K562 (cell line): ENCODE measurements at regions not wholly inside any gene's neighbourhood (a gene's known extent, or its start where the extent isn't known, plus 50 kb on each side); places are given as distances from the start of the nearest gene placed in this dataset.
"Not testable (repeated sequence)": the region's sequence is repeated elsewhere in the genome, so short reads cannot be mapped to it uniquely, and the experiment has no call there.

Experiments
- ATAC-seq: fragments of 200-7000 bp; cut with Tn5 transposase; 3 replicates; pipeline ENCODE4 v1.9.1; 2020; ENCODE audit warnings: moderate library complexity
- BruUV-seq: library from RNA; stranded (reverse); fragments of 400-500 nt; replicated peaks from 2 replicates; lab custom pipeline; 2021; lab: Mats Ljungman, UMichigan
- CTCF ChIA-PET: fragments of 300-600 bp; formaldehyde crosslinking; extraction: SDS; loops from one replicate; lab custom pipeline; 2021; ENCODE audit warnings: low intra/inter-chr PET ratio; lab: Yijun Ruan, JAX
- POLR2A ChIA-PET: fragments of 300-600, 350-650 bp; sonication (Branson Sonifier 250); formaldehyde crosslinking; extraction: SDS; loops from one replicate; lab custom pipeline; 2021; ENCODE audit warnings: antibody characterized with exemption, inconsistent platforms; lab: Yijun Ruan, JAX
- DNase-seq, 4 experiments: peaks; one replicate each; pipeline versions ENCODE4 v3.0.0 to v3.0.0-alpha.2; 2011 to 2018; ENCODE audit warnings: low spot score in 3 of 4, mixed read lengths in 3 of 4; ENCODE audit errors: extremely low read depth in 1 of 4
- FAIRE-seq: peaks from 2 replicates; lab custom pipeline; 2011; peaks lifted over from hg19 to GRCh38; lab: Jason Lieb, UNC
- H2AFZ ChIP-seq: 2 replicates; pipeline ENCODE4 v1.6.0; 2011; ENCODE audit warnings: low read depth, low read length, control low read depth, inconsistent platforms
- H3K27ac ChIP-seq: fragments of 200-600 bp; 3 replicates; pipeline ENCODE4 v1.8.0; 2011; ENCODE audit warnings: low read depth, mild to moderate bottlenecking, control low read depth, inconsistent platforms, low read length, moderate library complexity, mixed read lengths; ENCODE audit errors: extremely low read depth
- H3K27me3 ChIP-seq, 2 experiments: fragments of 300-600 bp in 1 of 2; 2 replicates in 1 of 2; 3 replicates in 1 of 2; pipeline versions ENCODE4 v1.6.0 to v1.8.0; 2011; ENCODE audit warnings: inconsistent platforms in 2 of 2, low read length in 2 of 2, mild to moderate bottlenecking in 1 of 2, mixed read lengths in 1 of 2, moderate library complexity in 1 of 2; ENCODE audit not compliant: control insufficient read depth in 2 of 2, insufficient read depth in 2 of 2
- H3K36me3 ChIP-seq: fragments of 300-600 bp; 3 replicates; pipeline ENCODE4 v1.8.0; 2011; ENCODE audit warnings: mild to moderate bottlenecking, low read length, inconsistent platforms; ENCODE audit not compliant: control insufficient read depth, insufficient read depth
- H3K4me1 ChIP-seq, 2 experiments: fragments of 200-600 bp in 1 of 2; replicated peaks in 1 of 2; 2 replicates in 1 of 2; 3 replicates in 1 of 2; pipeline versions ENCODE4 v1.5.1 to v1.8.0; 2011; ENCODE audit warnings: inconsistent platforms in 2 of 2, low read length in 2 of 2, mild to moderate bottlenecking in 1 of 2, mixed read lengths in 1 of 2, moderate library complexity in 1 of 2; ENCODE audit not compliant: control insufficient read depth in 2 of 2, insufficient read depth in 2 of 2
- H3K4me2 ChIP-seq: 2 replicates; pipeline ENCODE4 v1.6.1; 2011; ENCODE audit warnings: low read length, control low read depth, inconsistent platforms, mixed read lengths; ENCODE audit not compliant: insufficient read depth
- H3K4me3 ChIP-seq: fragments of 200-600 bp; sonication (generic), shearing (Covaris generic); 2 replicates; pipeline ENCODE4 v1.5.1; 2016; ENCODE audit warnings: control low read depth, inconsistent platforms
- H3K79me2 ChIP-seq: fragments of 200-600 bp; 3 replicates; pipeline ENCODE4 v1.8.0; 2011; ENCODE audit warnings: low read length, inconsistent platforms; ENCODE audit not compliant: control insufficient read depth, insufficient read depth
- H3K9ac ChIP-seq, 2 experiments: 2 replicates each; pipeline versions ENCODE4 v1.6.0 to v1.6.1; 2011; ENCODE audit warnings: low read depth in 2 of 2, low read length in 2 of 2, control low read depth in 1 of 2, inconsistent platforms in 1 of 2, mild to moderate bottlenecking in 1 of 2, mixed read lengths in 1 of 2; ENCODE audit not compliant: insufficient read depth in 1 of 2
- H3K9me1 ChIP-seq: one replicate; pipeline ENCODE4 v1.6.0; 2011; ENCODE audit warnings: inconsistent platforms, mild to moderate bottlenecking, low read length, moderate library complexity; ENCODE audit not compliant: control insufficient read depth, insufficient read depth
- H3K9me3 ChIP-seq: replicated peaks from 2 replicates; pipeline ENCODE4 v1.5.1; 2011; ENCODE audit warnings: low read depth, low read length, inconsistent platforms; ENCODE audit not compliant: control insufficient read depth, insufficient read depth
- H4K20me1 ChIP-seq: replicated peaks from 2 replicates; pipeline ENCODE4 v1.6.1; 2011; ENCODE audit warnings: low read length, inconsistent platforms, mixed read lengths; ENCODE audit not compliant: control insufficient read depth, insufficient read depth
- ARID1B ChIP-seq: fragments of 450-650 bp; IDR thresholded peaks from 2 replicates; pipeline ENCODE4 v1.6.1; 2016; ENCODE audit warnings: antibody characterized with exemption, mild to moderate bottlenecking, inconsistent platforms
- BDP1 ChIP-seq: IDR thresholded peaks from 3 replicates; pipeline ENCODE4 v1.6.1; 2011; ENCODE audit not compliant: insufficient read length, insufficient read depth
- CCAR2 ChIP-seq: fragments of 200-400 bp; formaldehyde crosslinking; IDR thresholded peaks from 2 replicates; pipeline ENCODE4 v1.6.1; 2017; ENCODE audit warnings: mild to moderate bottlenecking, low read depth, low read length
- JUND ChIP-seq, 2 experiments: IDR thresholded peaks; 2 replicates in 1 of 2; 3 replicates in 1 of 2; pipeline ENCODE4 v1.6.1; 2011; ENCODE audit warnings: borderline replicate concordance in 2 of 2, low read depth in 2 of 2, low read length in 2 of 2, improper control_type of control experiment in 1 of 2, missing biosample characterization in 1 of 2, missing genetic modification characterization in 1 of 2, missing genetic modification reagents in 1 of 2
- ZNF23 ChIP-seq: fragments of 250-450 bp; sonication (Bioruptor Pico); IDR thresholded peaks from 2 replicates; pipeline ENCODE4 v1.4.0; 2020; ENCODE audit warnings: mild to moderate bottlenecking
- WGBS: fragments of 100-300 bp; shearing (Covaris generic); methylation state at CpG from one replicate; pipeline ENCODE4 v1.1.6; 2016; ENCODE audit warnings: low coverage, mixed read lengths; ENCODE audit not compliant: insufficient coverage; ENCODE audit errors: missing lambda C conversion rate; 5-methylcytosine and 5-hydroxymethylcytosine counted together
- in situ Hi-C: fragments of 300-500 bp; cut with MboI; formaldehyde crosslinking; loops from 4 replicates; pipeline ENCODE4 v1.15.0; 2018; ENCODE audit warnings: inconsistent platforms, mixed read lengths
- intact Hi-C: fragments of 100-400 bp; cut with micrococcal nuclease; formaldehyde crosslinking; loops from 2 replicates; pipeline ENCODE4 v1.14.2; 2022
- TF ChIP-seq, protein P1 (sequence below), 3 experiments: fragments of 200-800 bp in 1 of 3; fragments of 250-450 bp in 1 of 3; fragments of 450-650 bp in 1 of 3; sonication (Bioruptor Pico) in 1 of 3; sonication (Bioruptor generic) in 1 of 3; formaldehyde crosslinking in 1 of 3; IDR thresholded peaks; 2 replicates each; pipeline versions ENCODE4 v1.6.1 to v1.8.0; 2016 to 2022; ENCODE audit warnings: mild to moderate bottlenecking in 2 of 3, missing genetic modification characterization in 2 of 3, missing compliant biosample characterization in 1 of 3, moderate library complexity in 1 of 3

- peak; percentile 81 for TF ChIP-seq ARID1B
- 0 out of 2 replicates have a peak, but pooled peaks have one; percentile 27 for TF ChIP-seq JUND (IDR thresholded peaks at IDR 0.05; ENCODE audit: borderline replicate concordance, low read depth, low read length)
- no peak; the same call in 2 of the 3 replicates for TF ChIP-seq JUND (tag; IDR thresholded peaks at IDR 0.05; ENCODE audit: borderline replicate concordance, low read depth, low read length)
- TF ChIP-seq ZNF23 (CRISPR knock-in tag), result no peak
- no peak for TF ChIP-seq BDP1
- TF ChIP-seq, protein P1, sequence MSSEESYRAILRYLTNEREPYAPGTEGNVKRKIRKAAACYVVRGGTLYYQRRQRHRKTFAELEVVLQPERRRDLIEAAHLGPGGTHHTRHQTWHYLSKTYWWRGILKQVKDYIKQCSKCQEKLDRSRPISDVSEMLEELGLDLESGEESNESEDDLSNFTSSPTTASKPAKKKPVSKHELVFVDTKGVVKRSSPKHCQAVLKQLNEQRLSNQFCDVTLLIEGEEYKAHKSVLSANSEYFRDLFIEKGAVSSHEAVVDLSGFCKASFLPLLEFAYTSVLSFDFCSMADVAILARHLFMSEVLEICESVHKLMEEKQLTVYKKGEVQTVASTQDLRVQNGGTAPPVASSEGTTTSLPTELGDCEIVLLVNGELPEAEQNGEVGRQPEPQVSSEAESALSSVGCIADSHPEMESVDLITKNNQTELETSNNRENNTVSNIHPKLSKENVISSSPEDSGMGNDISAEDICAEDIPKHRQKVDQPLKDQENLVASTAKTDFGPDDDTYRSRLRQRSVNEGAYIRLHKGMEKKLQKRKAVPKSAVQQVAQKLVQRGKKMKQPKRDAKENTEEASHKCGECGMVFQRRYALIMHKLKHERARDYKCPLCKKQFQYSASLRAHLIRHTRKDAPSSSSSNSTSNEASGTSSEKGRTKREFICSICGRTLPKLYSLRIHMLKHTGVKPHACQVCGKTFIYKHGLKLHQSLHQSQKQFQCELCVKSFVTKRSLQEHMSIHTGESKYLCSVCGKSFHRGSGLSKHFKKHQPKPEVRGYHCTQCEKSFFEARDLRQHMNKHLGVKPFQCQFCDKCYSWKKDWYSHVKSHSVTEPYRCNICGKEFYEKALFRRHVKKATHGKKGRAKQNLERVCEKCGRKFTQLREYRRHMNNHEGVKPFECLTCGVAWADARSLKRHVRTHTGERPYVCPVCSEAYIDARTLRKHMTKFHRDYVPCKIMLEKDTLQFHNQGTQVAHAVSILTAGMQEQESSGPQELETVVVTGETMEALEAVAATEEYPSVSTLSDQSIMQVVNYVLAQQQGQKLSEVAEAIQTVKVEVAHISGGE (CRISPR knock-in tag; IDR thresholded peaks at IDR 0.05), result no peak
- TF ChIP-seq CCAR2, result no peak
These were observed 153.3 kb downstream of the AVL9 start (continued) for GRCh38 chr7:32648408-32649156.

GRCh38 chr7:32645255-32645654, 150.0 kb downstream of the AVL9 start:
- H3K27ac ChIP-seq, CTCF ChIA-PET, H3K27me3 ChIP-seq, H3K9me3 ChIP-seq, H3K9ac ChIP-seq, intact Hi-C loops, POLR2A ChIA-PET, H2AFZ ChIP-seq, H3K4me3 ChIP-seq, H3K36me3 ChIP-seq, H3K79me2 ChIP-seq, H3K9me1 ChIP-seq, DNase-seq, H4K20me1 ChIP-seq, FAIRE-seq, BruUV-seq, ATAC-seq, H3K4me2 ChIP-seq, H3K4me1 ChIP-seq, in situ Hi-C loops: not testable (repeated sequence)
- WGBS, result 77% methylated on average over 1 of the region's 2 CpGs
